Mucosa of descending colon (tissue), 3 donors: ENCODE measurements at regions not wholly inside any gene's neighbourhood (a gene's known extent, or its start where the extent isn't known, plus 50 kb on each side); places are given as distances from the start of the nearest gene placed in this dataset.

ENCODE experiments used
- ATAC-seq: fragments of 200-7000 bp; cut with Tn5 transposase; one replicate; pipeline ENCODE4 v1.9.1; 2020; ENCODE audit warnings: mild to moderate bottlenecking, moderate library complexity
- DNase-seq, 3 donors: peaks; one replicate each; pipeline ENCODE4 v3.0.0-alpha.2; 2020
- H3K36me3 ChIP-seq: fragments of 200-600 bp; one replicate; pipeline ENCODE4 v1.8.0; 2021; ENCODE audit warnings: low read depth, mild to moderate bottlenecking
- H3K4me1 ChIP-seq: fragments of 200-600 bp; one replicate; pipeline ENCODE4 v1.8.0; 2021; ENCODE audit warnings: low read depth, mild to moderate bottlenecking
- H3K4me3 ChIP-seq: fragments of 200-600 bp; one replicate; pipeline ENCODE4 v1.8.0; 2021; ENCODE audit warnings: mild to moderate bottlenecking
- H3K9me3 ChIP-seq: fragments of 200-600 bp; one replicate; pipeline ENCODE4 v1.8.0; 2021; ENCODE audit warnings: mild to moderate bottlenecking
- CTCF ChIP-seq: fragments of 200-600 bp; IDR thresholded peaks from one replicate; pipeline ENCODE4 v1.8.0; 2022; ENCODE audit warnings: antibody characterized with exemption, mild to moderate bottlenecking
- intact Hi-C, 2 donors: fragments of 100-400 bp; cut with DNase I in 1 of 2; cut with micrococcal nuclease in 1 of 2; formaldehyde crosslinking; loops; one replicate each; pipeline versions ENCODE4 v1.11.0 to v1.11.1; 2022; cut with DNase I, micrococcal nuclease
- donor health status: DM: no; HTN: no; CAD: no; lungs with moderate emphysema.
- donor health status: DM: no; HTN: no; CAD: no.
- donor health status: DM: no; HTN: yes; CAD: no.

- no peak for TF ChIP-seq CTCF
- H3K9me3 ChIP-seq: peaks cover 4% of the 10 kb centered on the region
- H3K4me3 ChIP-seq: no peak overlapping the region
- no peaks in the 10 kb centered on the region for H3K36me3 ChIP-seq
- DNase-seq (no peak), ATAC-seq (no peak)
- no peaks in the 10 kb centered on the region for H3K4me1 ChIP-seq
- intact Hi-C loops: no loop called here
Observed at GRCh38 chr12:82015623-82016347, 256.6 kb upstream of the PPFIA2 start.

DNA sequence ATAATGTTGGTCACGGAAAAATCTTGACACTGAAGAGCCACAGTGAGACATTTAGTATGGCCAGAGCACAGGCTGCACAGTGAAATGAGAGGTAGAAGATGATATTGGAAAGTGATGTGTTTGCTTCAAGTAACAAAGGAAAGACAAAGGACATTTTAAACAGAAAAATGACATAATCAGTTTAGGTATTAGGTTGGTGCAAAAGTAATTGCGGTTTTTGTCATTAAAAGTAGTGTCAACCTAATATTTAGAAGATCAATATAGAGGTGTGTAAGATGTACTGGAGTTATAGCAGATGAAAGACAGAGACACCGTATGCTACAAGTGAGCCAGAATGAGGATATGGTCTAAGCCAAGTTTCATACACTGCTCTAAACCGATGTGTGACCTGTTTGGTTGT, 253.0 kb upstream of the PPFIA2 start:
- ATAC-seq (no peak), DNase-seq (no peak)
- Histone ChIP-seq H3K36me3 (no peaks in the 10 kb centered on the region), H3K9me3 (no peaks in the 10 kb centered on the region), H3K4me3 (no peak overlapping the region), H3K4me1 (no peaks in the 10 kb centered on the region)
- intact Hi-C loops: no loop called here
- no peak for TF ChIP-seq CTCF

GRCh38 chr12:82009524-82009923, 250.4 kb upstream of the PPFIA2 start:
- no peaks in the 10 kb centered on the region for H3K9me3 ChIP-seq
- no peaks in the 10 kb centered on the region for H3K36me3 ChIP-seq
- TF ChIP-seq CTCF: no peak
- no peaks in the 10 kb centered on the region for H3K4me1 ChIP-seq
- DNase-seq: no peak
- no peak for ATAC-seq
- H3K4me3 ChIP-seq: no peak overlapping the region
- intact Hi-C loops: no loop called here

DNA sequence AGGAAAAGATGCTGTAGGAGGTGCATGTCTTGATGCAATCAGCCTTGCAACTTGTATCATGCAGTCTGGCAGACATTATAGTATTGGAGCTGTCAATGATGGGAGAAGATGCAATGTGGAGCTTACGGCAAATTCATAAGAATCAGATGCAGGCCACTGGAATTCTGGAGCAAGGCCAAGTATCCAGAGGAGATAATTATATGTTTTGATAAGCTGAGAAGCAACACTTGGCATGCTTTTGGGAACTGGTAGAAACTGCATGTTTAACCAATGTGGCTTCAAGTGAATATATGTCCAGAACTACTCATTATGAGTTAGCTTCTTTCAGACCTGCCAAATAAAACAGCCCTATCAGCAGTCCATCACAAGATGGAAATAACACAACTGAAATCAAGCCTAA, 249.1 kb upstream of the PPFIA2 start:
- Histone ChIP-seq H3K36me3 (no peaks in the 10 kb centered on the region), H3K4me3 (no peak overlapping the region), H3K4me1 (no peaks in the 10 kb centered on the region), H3K9me3 (no peaks in the 10 kb centered on the region)
- intact Hi-C loops: no loop called here
- TF ChIP-seq CTCF: no peak
- no peak for ATAC-seq
- no peak for DNase-seq

GRCh38 chr12:81998761-81999378, 239.7 kb upstream of the PPFIA2 start:
- Histone ChIP-seq H3K4me1 (no peaks in the 10 kb centered on the region), H3K4me3 (no peak overlapping the region), H3K36me3 (no peaks in the 10 kb centered on the region), H3K9me3 (no peaks in the 10 kb centered on the region)
- DNase-seq (no peak), ATAC-seq (no peak)
- intact Hi-C loops: no loop called here
- no peak for TF ChIP-seq CTCF
